HEK293 (cell line): ENCODE measurements at regions not wholly inside any gene's neighbourhood (a gene's known extent, or its start where the extent isn't known, plus 50 kb on each side); places are given as distances from the start of the nearest gene placed in this dataset.

Experiments used
- CTCF ChIA-PET: fragments of 350-600 bp; formaldehyde crosslinking; extraction: SDS; loops from one replicate; lab custom pipeline; 2021; ENCODE audit warnings: antibody characterized with exemption; lab: Yijun Ruan, JAX
- POLR2A ChIA-PET: fragments of 300-600 bp; formaldehyde crosslinking; extraction: SDS; loops from one replicate; lab custom pipeline; 2020; ENCODE audit warnings: antibody characterized with exemption, inconsistent platforms; lab: Yijun Ruan, JAX
- H3K27ac ChIP-seq: fragments of 200-500 bp; sonication (Bioruptor generic); 2 replicates; pipeline ENCODE4 v1.5.1; 2014; ENCODE audit warnings: low read depth, low read length, control low read depth, inconsistent platforms; ENCODE audit errors: extremely low read depth
- H3K36me3 ChIP-seq, 2 experiments: fragments of 200-500 bp in 1 of 2; sonication (Bioruptor generic) in 1 of 2; 1 replicate in 1 of 2; 2 replicates in 1 of 2; pipeline ENCODE4 v1.5.1; 2014 to 2017; ENCODE audit warnings: inconsistent platforms in 2 of 2, low read length in 2 of 2; ENCODE audit not compliant: control insufficient read depth in 2 of 2, insufficient read depth in 1 of 2
- H3K4me1 ChIP-seq: fragments of 200-500 bp; sonication (Bioruptor generic); 2 replicates; pipeline ENCODE4 v1.5.1; 2014; ENCODE audit warnings: mild to moderate bottlenecking, low read length, inconsistent platforms; ENCODE audit not compliant: control insufficient read depth, insufficient read depth
- H3K4me3 ChIP-seq: 2 replicates; pipeline ENCODE4 v1.5.1; 2011; ENCODE audit warnings: low read depth, mild to moderate bottlenecking, control low read depth, low read length, moderate library complexity
- H3K9me3 ChIP-seq: fragments of 200-500 bp; sonication (Bioruptor generic); 2 replicates; pipeline ENCODE4 v1.5.1; 2014; ENCODE audit warnings: low read depth, low read length, inconsistent platforms; ENCODE audit not compliant: control insufficient read depth, insufficient read depth
- GLIS1 ChIP-seq: fragments of 450-650 bp; formaldehyde crosslinking; IDR thresholded peaks from 2 replicates; pipeline ENCODE4 v1.5.1; 2016; ENCODE audit warnings: missing biosample characterization, missing genetic modification characterization
- KLF7 ChIP-seq: fragments of 450-650 bp; formaldehyde crosslinking; IDR thresholded peaks from 2 replicates; pipeline ENCODE4 v1.5.1; 2016; ENCODE audit warnings: missing biosample characterization, missing genetic modification characterization, borderline replicate concordance
- YY2 ChIP-seq: fragments of 450-650 bp; formaldehyde crosslinking; IDR thresholded peaks from 2 replicates; pipeline ENCODE4 v1.5.1; 2016; ENCODE audit warnings: missing biosample characterization, missing genetic modification characterization
- ZNF10 ChIP-seq: fragments of 450-650 bp; formaldehyde crosslinking; IDR thresholded peaks from 2 replicates; pipeline ENCODE4 v1.5.1; 2017; ENCODE audit warnings: missing biosample characterization, missing genetic modification characterization
- ZNF19 ChIP-seq: fragments of 450-650 bp; formaldehyde crosslinking; IDR thresholded peaks from 2 replicates; pipeline ENCODE4; 2016; ENCODE audit warnings: missing biosample characterization, missing genetic modification characterization, low read depth
- ZNF214 ChIP-seq: fragments of 450-650 bp; formaldehyde crosslinking; IDR thresholded peaks from 2 replicates; pipeline ENCODE4 v1.5.1; 2017; ENCODE audit warnings: missing biosample characterization, mild to moderate bottlenecking, missing genetic modification characterization, borderline replicate concordance
- ZNF266 ChIP-seq: fragments of 450-650 bp; formaldehyde crosslinking; IDR thresholded peaks from 2 replicates; pipeline ENCODE4 v1.5.1; 2016; ENCODE audit warnings: missing biosample characterization, missing genetic modification characterization, low read depth
- ZNF302 ChIP-seq: fragments of 450-650 bp; formaldehyde crosslinking; IDR thresholded peaks from 2 replicates; pipeline ENCODE4 v1.5.1; 2016; ENCODE audit warnings: missing biosample characterization, missing genetic modification characterization, low read depth
- ZNF311 ChIP-seq: fragments of 450-650 bp; formaldehyde crosslinking; IDR thresholded peaks from 2 replicates; pipeline ENCODE4 v1.5.1; 2017; ENCODE audit warnings: missing biosample characterization, missing genetic modification characterization, borderline replicate concordance
- ZNF324 ChIP-seq: fragments of 450-650 bp; formaldehyde crosslinking; IDR thresholded peaks from 2 replicates; pipeline ENCODE4 v1.5.1; 2016; ENCODE audit warnings: missing biosample characterization, missing genetic modification characterization
- ZNF341 ChIP-seq: fragments of 450-650 bp; formaldehyde crosslinking; IDR thresholded peaks from 2 replicates; pipeline ENCODE4; 2016; ENCODE audit warnings: low read depth, missing biosample characterization, missing genetic modification characterization
- ZNF433 ChIP-seq: fragments of 450-650 bp; formaldehyde crosslinking; IDR thresholded peaks from 2 replicates; pipeline ENCODE4 v1.5.1; 2016; ENCODE audit warnings: missing biosample characterization, missing genetic modification characterization, low read depth
- ZNF571 ChIP-seq: fragments of 450-650 bp; formaldehyde crosslinking; IDR thresholded peaks from 2 replicates; pipeline ENCODE4 v1.5.0; 2017; ENCODE audit warnings: missing biosample characterization, missing genetic modification characterization
- ZNF76 ChIP-seq: fragments of 450-650 bp; formaldehyde crosslinking; IDR thresholded peaks from 2 replicates; pipeline ENCODE4; 2016; ENCODE audit warnings: low read depth, missing biosample characterization, missing genetic modification characterization, borderline replicate concordance
- ZNF785 ChIP-seq: fragments of 450-650 bp; formaldehyde crosslinking; IDR thresholded peaks from 2 replicates; pipeline ENCODE4 v1.5.1; 2016; ENCODE audit warnings: missing biosample characterization, missing genetic modification characterization
- ZSCAN16 ChIP-seq: fragments of 450-650 bp; formaldehyde crosslinking; IDR thresholded peaks from 2 replicates; pipeline ENCODE4 v1.5.1; 2016; ENCODE audit warnings: missing biosample characterization, missing genetic modification characterization
- TF ChIP-seq, protein P1 (sequence below): fragments of 450-650 bp; formaldehyde crosslinking; IDR thresholded peaks from 2 replicates; pipeline ENCODE4 v1.5.1; 2016; ENCODE audit warnings: missing biosample characterization, missing genetic modification characterization
- TF ChIP-seq, protein P2 (sequence below): fragments of 450-650 bp; formaldehyde crosslinking; IDR thresholded peaks from 2 replicates; pipeline ENCODE4; 2016; ENCODE audit warnings: missing biosample characterization, missing genetic modification characterization
- TF ChIP-seq, protein P3 (sequence below): fragments of 450-650 bp; formaldehyde crosslinking; conservative IDR thresholded peaks from 2 replicates; pipeline ENCODE4 v1.5.1; 2016; ENCODE audit warnings: low read depth, missing biosample characterization, missing genetic modification characterization
- TF ChIP-seq, protein P4 (sequence below): fragments of 450-650 bp; formaldehyde crosslinking; IDR thresholded peaks from 2 replicates; pipeline ENCODE4 v1.5.1; 2017; ENCODE audit warnings: missing biosample characterization, missing genetic modification characterization

DNA sequence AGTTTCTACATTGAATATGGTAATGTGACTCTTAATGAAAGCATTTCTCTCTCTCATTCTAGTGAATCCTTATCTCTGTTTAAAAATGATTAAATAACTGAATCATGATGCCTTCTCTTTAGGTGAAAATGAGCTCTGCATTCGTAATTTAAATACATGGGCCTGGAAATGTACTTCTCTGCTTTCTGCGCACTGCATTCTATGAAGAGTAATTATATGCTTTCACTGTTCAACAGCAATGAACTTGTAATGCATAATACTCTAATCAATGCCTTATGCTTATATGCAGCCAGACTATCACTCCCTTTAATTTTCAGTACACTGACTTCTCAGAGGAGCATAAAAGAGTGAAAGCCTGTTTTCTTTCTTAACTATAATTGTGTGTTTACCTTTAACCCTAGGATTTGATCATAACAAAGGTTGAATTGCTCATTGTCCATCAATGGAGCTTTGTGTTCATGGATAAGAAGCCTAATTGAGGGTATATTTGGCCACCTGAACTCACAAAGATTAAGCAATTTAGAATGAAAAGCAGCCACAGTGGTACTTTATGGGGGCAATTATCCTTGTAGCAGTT is 330.8 kb upstream of the PDZRN3 start:
- H3K36me3 ChIP-seq, result no peaks in the 10 kb centered on the region
- H3K4me3 ChIP-seq, result no peak overlapping the region
- ChIA-PET CTCF (no interaction called here), POLR2A (no interaction called here)
- no peak for TF ChIP-seq YY2
- H3K9me3 ChIP-seq, result no peaks in the 10 kb centered on the region
- H3K4me1 ChIP-seq, result no peaks in the 10 kb centered on the region
- H3K27ac ChIP-seq, result no peak overlapping the region

DNA sequence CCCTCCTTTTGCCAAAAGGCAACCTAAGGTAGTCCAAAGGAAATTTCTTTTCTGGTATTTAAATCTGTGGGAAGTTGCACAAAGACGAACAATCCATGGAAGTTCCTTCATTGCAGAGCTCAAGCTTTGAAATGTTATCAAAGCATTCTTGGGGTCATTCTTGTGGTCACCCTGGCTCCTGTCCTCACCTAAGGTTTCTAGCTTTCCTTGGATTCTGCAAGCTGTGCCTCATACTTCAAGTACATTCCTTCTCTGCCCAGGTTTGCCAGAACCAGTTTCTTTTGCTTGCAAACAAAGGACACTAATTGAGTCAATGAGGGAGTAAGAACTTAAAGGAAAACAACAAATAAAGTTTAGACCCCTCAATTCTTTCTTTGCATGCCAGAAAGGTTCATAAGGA is 329.8 kb upstream of the PDZRN3 start:
- ChIA-PET CTCF (no interaction called here), POLR2A (no interaction called here)
- Histone ChIP-seq H3K36me3 (no peaks in the 10 kb centered on the region), H3K9me3 (no peaks in the 10 kb centered on the region), H3K4me3 (no peak overlapping the region), H3K27ac (no peak overlapping the region), H3K4me1 (no peaks in the 10 kb centered on the region)
- TF ChIP-seq ZNF10 (tag by site-specific recombination) (no peak), ZNF785 (tag by site-specific recombination) (no peak), GLIS1 (tag by site-specific recombination) (no peak), KLF7 (tag by site-specific recombination) (no peak), ZNF324 (no peak), ZNF266 (no peak)
- TF ChIP-seq, protein P1, sequence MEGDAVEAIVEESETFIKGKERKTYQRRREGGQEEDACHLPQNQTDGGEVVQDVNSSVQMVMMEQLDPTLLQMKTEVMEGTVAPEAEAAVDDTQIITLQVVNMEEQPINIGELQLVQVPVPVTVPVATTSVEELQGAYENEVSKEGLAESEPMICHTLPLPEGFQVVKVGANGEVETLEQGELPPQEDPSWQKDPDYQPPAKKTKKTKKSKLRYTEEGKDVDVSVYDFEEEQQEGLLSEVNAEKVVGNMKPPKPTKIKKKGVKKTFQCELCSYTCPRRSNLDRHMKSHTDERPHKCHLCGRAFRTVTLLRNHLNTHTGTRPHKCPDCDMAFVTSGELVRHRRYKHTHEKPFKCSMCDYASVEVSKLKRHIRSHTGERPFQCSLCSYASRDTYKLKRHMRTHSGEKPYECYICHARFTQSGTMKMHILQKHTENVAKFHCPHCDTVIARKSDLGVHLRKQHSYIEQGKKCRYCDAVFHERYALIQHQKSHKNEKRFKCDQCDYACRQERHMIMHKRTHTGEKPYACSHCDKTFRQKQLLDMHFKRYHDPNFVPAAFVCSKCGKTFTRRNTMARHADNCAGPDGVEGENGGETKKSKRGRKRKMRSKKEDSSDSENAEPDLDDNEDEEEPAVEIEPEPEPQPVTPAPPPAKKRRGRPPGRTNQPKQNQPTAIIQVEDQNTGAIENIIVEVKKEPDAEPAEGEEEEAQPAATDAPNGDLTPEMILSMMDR (tag by site-specific recombination), result no peak

DNA sequence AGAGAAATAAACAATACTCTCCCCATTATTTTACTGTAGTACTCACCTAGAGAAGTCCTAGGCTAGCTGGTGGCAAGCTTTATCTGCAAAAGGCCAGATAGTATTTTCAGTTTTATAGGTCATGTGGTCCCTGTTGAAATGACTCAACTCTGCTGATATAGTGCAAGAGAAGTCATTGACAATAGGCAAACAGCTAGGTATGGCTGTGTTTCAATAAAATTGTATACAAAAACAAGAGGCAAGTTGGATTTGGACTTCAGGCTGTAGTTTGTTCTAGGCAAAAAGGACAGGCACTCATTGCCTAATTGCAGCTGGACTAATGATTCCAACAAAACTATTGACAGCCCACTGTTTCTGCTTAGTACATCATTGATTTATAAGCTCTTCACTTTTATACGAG is 328.0 kb upstream of the PDZRN3 start:
- no peaks in the 10 kb centered on the region for H3K4me1 ChIP-seq
- ChIA-PET POLR2A (no interaction called here), CTCF (no interaction called here)
- H3K4me3 ChIP-seq, result no peak overlapping the region
- H3K36me3 ChIP-seq, result no peaks in the 10 kb centered on the region
- no peak overlapping the region for H3K27ac ChIP-seq
- no peaks in the 10 kb centered on the region for H3K9me3 ChIP-seq
- TF ChIP-seq ZNF571 (tag by site-specific recombination), result no peak
- TF ChIP-seq ZNF76, result no peak
- TF ChIP-seq ZNF302 (tag by site-specific recombination), result no peak
- no peak for TF ChIP-seq ZNF19 (tag by site-specific recombination)
- TF ChIP-seq ZNF341 (tag by site-specific recombination), result no peak
- TF ChIP-seq, protein P2, sequence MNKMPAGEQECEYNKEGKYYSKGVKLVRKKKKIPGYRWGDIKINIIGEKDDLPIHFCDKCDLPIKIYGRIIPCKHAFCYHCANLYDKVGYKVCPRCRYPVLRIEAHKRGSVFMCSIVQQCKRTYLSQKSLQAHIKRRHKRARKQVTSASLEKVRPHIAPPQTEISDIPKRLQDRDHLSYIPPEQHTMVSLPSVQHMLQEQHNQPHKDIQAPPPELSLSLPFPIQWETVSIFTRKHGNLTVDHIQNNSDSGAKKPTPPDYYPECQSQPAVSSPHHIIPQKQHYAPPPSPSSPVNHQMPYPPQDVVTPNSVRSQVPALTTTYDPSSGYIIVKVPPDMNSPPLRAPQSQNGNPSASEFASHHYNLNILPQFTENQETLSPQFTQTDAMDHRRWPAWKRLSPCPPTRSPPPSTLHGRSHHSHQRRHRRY, result no peak
- no peak for TF ChIP-seq ZNF214 (tag by site-specific recombination)
- TF ChIP-seq ZSCAN16 (tag by site-specific recombination), result no peak
- TF ChIP-seq ZNF433, result no peak
- TF ChIP-seq, protein P3, sequence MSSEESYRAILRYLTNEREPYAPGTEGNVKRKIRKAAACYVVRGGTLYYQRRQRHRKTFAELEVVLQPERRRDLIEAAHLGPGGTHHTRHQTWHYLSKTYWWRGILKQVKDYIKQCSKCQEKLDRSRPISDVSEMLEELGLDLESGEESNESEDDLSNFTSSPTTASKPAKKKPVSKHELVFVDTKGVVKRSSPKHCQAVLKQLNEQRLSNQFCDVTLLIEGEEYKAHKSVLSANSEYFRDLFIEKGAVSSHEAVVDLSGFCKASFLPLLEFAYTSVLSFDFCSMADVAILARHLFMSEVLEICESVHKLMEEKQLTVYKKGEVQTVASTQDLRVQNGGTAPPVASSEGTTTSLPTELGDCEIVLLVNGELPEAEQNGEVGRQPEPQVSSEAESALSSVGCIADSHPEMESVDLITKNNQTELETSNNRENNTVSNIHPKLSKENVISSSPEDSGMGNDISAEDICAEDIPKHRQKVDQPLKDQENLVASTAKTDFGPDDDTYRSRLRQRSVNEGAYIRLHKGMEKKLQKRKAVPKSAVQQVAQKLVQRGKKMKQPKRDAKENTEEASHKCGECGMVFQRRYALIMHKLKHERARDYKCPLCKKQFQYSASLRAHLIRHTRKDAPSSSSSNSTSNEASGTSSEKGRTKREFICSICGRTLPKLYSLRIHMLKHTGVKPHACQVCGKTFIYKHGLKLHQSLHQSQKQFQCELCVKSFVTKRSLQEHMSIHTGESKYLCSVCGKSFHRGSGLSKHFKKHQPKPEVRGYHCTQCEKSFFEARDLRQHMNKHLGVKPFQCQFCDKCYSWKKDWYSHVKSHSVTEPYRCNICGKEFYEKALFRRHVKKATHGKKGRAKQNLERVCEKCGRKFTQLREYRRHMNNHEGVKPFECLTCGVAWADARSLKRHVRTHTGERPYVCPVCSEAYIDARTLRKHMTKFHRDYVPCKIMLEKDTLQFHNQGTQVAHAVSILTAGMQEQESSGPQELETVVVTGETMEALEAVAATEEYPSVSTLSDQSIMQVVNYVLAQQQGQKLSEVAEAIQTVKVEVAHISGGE (tag by site-specific recombination), result no peak
- no peak for TF ChIP-seq ZNF311 (tag by site-specific recombination)
- TF ChIP-seq, protein P4, sequence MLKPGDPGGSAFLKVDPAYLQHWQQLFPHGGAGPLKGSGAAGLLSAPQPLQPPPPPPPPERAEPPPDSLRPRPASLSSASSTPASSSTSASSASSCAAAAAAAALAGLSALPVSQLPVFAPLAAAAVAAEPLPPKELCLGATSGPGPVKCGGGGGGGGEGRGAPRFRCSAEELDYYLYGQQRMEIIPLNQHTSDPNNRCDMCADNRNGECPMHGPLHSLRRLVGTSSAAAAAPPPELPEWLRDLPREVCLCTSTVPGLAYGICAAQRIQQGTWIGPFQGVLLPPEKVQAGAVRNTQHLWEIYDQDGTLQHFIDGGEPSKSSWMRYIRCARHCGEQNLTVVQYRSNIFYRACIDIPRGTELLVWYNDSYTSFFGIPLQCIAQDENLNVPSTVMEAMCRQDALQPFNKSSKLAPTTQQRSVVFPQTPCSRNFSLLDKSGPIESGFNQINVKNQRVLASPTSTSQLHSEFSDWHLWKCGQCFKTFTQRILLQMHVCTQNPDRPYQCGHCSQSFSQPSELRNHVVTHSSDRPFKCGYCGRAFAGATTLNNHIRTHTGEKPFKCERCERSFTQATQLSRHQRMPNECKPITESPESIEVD (tag by site-specific recombination), result no peak
